Peyer's patch (tissue), 4 donors: ENCODE measurements at regions not wholly inside any gene's neighbourhood (a gene's known extent, or its start where the extent isn't known, plus 50 kb on each side); places are given as distances from the start of the nearest gene placed in this dataset.

Source experiments
- CTCF ChIP-seq, 6 experiments: fragments of 450-650 bp in 4 of 6; fragments of 200-600 bp in 2 of 6; sonication (generic) in 1 of 6; IDR thresholded peaks; one replicate each; pipeline ENCODE4 v1.5.1; 2017 to 2019; ENCODE audit warnings: antibody characterized with exemption in 6 of 6, mild to moderate bottlenecking in 3 of 6, moderate library complexity in 1 of 6
- POLR2A ChIP-seq, 2 donors: fragments of 450-650 bp; IDR thresholded peaks; one replicate each; pipeline ENCODE4 v1.5.1; 2017; ENCODE audit warnings: antibody characterized with exemption in 2 of 2, mild to moderate bottlenecking in 2 of 2, moderate library complexity in 2 of 2

- TF ChIP-seq CTCF (IDR thresholded peaks at IDR 0.05) (no peak), POLR2A (IDR thresholded peaks at IDR 0.05) (no peak)
Measured at GRCh38 chr9:129455151-129455995, 165.5 kb downstream of the C9orf50 start.
